GM12864 (cell line): ENCODE measurements at regions not wholly inside any gene's neighbourhood (a gene's known extent, or its start where the extent isn't known, plus 50 kb on each side); places are given as distances from the start of the nearest gene placed in this dataset.

Experiments used
- DNase-seq: peaks from one replicate; pipeline ENCODE4 v3.0.0-alpha.2; 2011; ENCODE audit warnings: low read depth
- H3K4me3 ChIP-seq: 2 replicates; pipeline ENCODE4 v1.5.1; 2011; ENCODE audit warnings: mild to moderate bottlenecking, low read depth, low read length, control low read depth
- CTCF ChIP-seq: IDR thresholded peaks from 2 replicates; pipeline ENCODE4 v1.5.1; 2011; ENCODE audit warnings: low read depth, mild to moderate bottlenecking, moderate library complexity, low read length, control low read depth, inconsistent platforms; ENCODE audit errors: missing control alignments

DNA sequence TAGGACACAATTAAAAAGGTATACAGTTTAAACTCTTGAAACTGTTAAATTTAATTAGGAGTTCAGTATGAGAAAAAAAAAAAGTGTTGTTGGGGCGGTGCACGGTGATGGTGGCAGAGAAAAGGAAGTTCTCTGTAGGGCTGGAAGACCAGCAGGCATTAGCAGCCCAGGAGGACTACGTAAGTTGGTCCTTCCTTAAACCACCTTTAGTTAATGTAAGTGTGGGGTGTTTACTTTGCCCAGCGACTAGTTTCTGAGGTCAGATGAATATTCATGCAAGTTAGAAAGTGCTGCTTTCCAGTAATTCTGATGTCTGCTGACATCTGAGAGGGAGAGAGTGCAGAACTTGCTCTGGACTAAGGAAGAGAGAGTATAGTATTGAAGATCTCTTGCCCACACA is 54.9 kb downstream of the NKX2-1 start:
- no peak for TF ChIP-seq CTCF

GRCh38 chr14:36462890-36463289 is 57.1 kb downstream of the NKX2-1 start:
- H3K4me3 ChIP-seq: no peak overlapping the region
- DNase-seq: no peak
- TF ChIP-seq CTCF: no peak

More for the DNA sequence above, 54.9 kb downstream of the NKX2-1 start:
- H3K4me3 ChIP-seq: no peak overlapping the region
- no peak for DNase-seq

DNA sequence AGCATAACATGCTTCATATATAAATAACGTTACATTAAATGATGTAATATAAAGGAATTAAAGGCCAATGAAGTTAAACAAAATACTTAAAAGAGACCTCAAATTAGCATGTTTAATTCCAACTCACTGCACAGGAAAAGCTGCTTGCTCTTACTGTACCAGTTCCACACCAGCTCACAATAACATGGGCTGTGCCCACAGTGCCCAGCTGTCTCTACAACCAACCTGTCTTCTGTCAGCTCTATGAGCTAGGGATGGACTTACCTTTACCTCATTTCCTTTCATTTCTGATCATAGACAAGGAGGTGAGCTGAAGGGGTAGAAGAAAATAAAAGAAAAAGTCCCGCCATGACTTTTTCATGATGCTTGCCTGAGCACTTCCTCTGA is 64.8 kb downstream of the NKX2-1 start:
- no peak for DNase-seq
- no peak for TF ChIP-seq CTCF
- H3K4me3 ChIP-seq: no peak overlapping the region

GRCh38 chr14:36454599-36455240 is 65.3 kb downstream of the NKX2-1 start:
- no peak for DNase-seq
- no peak overlapping the region for H3K4me3 ChIP-seq
- no peak for TF ChIP-seq CTCF

- DNase-seq: no peak
- TF ChIP-seq CTCF: no peak
- no peak overlapping the region for H3K4me3 ChIP-seq
These were observed 67.2 kb downstream of the NKX2-1 start for GRCh38 chr14:36452860-36453259.

GRCh38 chr14:36451310-36452065 is 68.5 kb downstream of the NKX2-1 start:
- H3K4me3 ChIP-seq: no peak overlapping the region
- no peak for DNase-seq
- TF ChIP-seq CTCF: no peak

- no peak overlapping the region for H3K4me3 ChIP-seq
- TF ChIP-seq CTCF: no peak
- DNase-seq: no peak
These were observed 69.5 kb downstream of the NKX2-1 start for GRCh38 chr14:36450550-36450949.
